ENCODE measurements at regions not wholly inside any gene's neighbourhood (a gene's known extent, or its start where the extent isn't known, plus 50 kb on each side); places are given as distances from the start of the nearest gene placed in this dataset.
"Not testable (repeated sequence)": the region's sequence is repeated elsewhere in the genome, so short reads cannot be mapped to it uniquely, and the experiment has no call there.

DNA sequence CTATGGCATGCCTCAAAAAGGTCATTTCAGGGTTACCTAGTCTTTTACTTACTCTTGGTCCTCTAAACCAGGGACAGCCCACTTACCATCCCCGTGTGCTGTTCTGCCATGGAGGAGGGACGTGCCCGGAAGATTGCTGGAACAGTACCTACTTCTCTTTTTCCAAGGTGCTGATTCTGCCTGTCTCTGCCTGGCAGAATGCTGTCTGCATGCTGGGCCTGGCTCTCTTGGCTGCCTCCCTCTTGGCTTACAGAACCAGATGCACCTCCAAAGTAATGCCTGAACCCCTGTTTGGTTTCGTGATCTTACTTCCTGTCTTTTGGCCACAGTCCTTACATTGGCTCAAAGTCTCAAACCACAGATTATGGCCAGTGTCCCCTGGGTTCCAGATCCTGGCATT, 120.7 kb upstream of the NT5E start:
- no peak for DNase-seq
- no peaks in the 10 kb centered on the region for H3K4me1 ChIP-seq
- H3K27me3 ChIP-seq, result no peaks in the 10 kb centered on the region
- H3K4me3 ChIP-seq, result no peak overlapping the region
- H3K9me3 ChIP-seq (replicated peaks), result no peaks in the 10 kb centered on the region
- no peaks in the 10 kb centered on the region for H3K36me3 ChIP-seq
- H3K27ac ChIP-seq, result no peak overlapping the region

DNA sequence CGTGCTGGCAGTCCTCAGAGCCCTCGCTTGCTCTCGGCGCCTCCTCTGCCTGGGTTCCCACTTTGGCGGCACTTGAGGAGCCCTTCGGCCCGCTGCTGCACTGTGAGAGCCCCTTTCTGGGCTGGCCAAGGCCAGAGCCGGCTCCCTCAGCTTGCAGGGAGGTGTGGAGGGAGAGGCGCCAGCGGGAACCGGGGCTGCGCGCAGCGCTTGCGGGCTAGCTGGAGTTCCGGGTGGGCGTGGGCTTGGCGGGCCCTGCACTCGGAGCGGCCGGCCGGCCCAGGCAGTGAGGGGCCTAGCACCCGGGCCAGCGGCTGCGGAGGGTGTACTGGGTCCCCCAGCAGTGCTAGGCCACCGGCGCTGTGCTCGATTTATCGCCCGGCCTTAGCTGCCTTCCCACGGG, 124.1 kb upstream of the NT5E start:
- not testable (repeated sequence) for H3K4me3 ChIP-seq; H3K27ac ChIP-seq; H3K4me1 ChIP-seq; H3K27me3 ChIP-seq; H3K9me3 ChIP-seq (replicated peaks); DNase-seq; H3K36me3 ChIP-seq

DNA sequence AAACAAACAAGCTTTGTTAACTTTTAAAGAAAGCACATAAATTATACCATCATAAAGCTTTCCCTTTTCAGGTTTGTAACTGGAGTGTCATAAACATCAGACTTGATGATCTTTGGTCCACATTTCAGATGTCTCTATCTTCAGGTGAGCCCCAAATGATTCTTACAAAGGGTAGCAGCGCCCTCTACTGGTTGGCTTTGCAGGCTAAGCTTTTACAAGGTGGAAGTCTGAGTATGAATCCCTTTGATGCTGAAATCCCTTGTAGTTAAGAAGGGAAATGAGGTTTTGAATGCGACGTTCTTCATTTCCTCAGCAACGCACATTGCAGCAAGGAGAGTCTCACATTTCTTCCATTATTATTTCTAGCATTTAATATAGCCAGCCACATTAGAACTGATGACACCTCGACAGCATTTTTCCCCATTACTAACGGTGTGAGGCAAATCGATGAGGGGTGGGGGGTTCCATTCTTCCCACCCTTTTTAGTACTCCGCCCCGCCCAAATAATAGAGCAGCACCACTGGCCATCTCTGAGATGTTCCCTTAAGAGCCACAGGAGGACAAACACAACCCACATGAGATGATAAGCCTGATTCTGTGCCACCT, 126.3 kb upstream of the NT5E start:
- H3K9me3 ChIP-seq (replicated peaks), result no peaks in the 10 kb centered on the region
- peak; percentile 59 to 82 for DNase-seq
- no peaks in the 10 kb centered on the region for H3K27me3 ChIP-seq
- no peaks in the 10 kb centered on the region for H3K36me3 ChIP-seq
- H3K4me3 ChIP-seq, result no peak overlapping the region
- H3K4me1 ChIP-seq, result no peaks in the 10 kb centered on the region
- H3K27ac ChIP-seq, result no peak overlapping the region

GRCh38 chr6:85322446-85323105, 127.3 kb upstream of the NT5E start:
- Histone ChIP-seq H3K4me3 (no peak overlapping the region), H3K27ac (no peak overlapping the region), H3K4me1 (no peaks in the 10 kb centered on the region)

GRCh38 chr6:85321906-85322305, 128.0 kb upstream of the NT5E start:
- DNase-seq, result peak; percentile 53 to 66
- Histone ChIP-seq H3K27ac (no peak overlapping the region), H3K4me1 (no peaks in the 10 kb centered on the region), H3K27me3 (no peaks in the 10 kb centered on the region), H3K36me3 (no peaks in the 10 kb centered on the region), H3K4me3 (no peak overlapping the region), H3K9me3 (replicated peaks) (no peaks in the 10 kb centered on the region)

More at GRCh38 chr6:85322446-85323105, 127.3 kb upstream of the NT5E start:
- H3K27me3 ChIP-seq, result no peaks in the 10 kb centered on the region
- no peaks in the 10 kb centered on the region for H3K9me3 ChIP-seq (replicated peaks)
- DNase-seq, result no peak
- H3K36me3 ChIP-seq, result no peaks in the 10 kb centered on the region

DNA sequence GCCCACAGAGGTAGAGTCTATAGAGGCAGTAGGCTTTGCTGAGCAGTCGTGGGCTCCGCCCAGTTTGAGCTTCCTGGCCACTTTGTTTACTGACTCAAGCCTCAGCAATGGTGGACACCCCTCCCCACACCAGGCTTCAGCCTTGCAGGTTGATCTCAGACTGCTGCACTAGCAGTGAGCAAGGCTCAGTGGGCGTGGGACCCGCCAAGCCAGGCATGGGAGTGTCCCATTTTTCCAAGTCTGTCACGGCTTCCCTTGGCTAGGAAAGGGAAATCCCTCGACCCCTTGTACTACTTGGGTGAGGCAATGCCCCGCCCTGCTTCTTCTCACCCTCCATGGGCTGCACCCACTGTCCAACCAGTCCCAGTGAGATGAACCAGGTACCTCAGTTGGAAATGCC, 135.3 kb upstream of the NT5E start:
- Histone ChIP-seq H3K27me3 (no peaks in the 10 kb centered on the region), H3K36me3 (no peaks in the 10 kb centered on the region), H3K27ac (no peak overlapping the region), H3K9me3 (replicated peaks) (no peaks in the 10 kb centered on the region), H3K4me1 (no peaks in the 10 kb centered on the region), H3K4me3 (no peak overlapping the region)
- DNase-seq, result no peak

GRCh38 chr6:85300581-85300980, 149.3 kb upstream of the NT5E start:
- no peak for DNase-seq
- H3K4me1 ChIP-seq, result no peaks in the 10 kb centered on the region

DNA sequence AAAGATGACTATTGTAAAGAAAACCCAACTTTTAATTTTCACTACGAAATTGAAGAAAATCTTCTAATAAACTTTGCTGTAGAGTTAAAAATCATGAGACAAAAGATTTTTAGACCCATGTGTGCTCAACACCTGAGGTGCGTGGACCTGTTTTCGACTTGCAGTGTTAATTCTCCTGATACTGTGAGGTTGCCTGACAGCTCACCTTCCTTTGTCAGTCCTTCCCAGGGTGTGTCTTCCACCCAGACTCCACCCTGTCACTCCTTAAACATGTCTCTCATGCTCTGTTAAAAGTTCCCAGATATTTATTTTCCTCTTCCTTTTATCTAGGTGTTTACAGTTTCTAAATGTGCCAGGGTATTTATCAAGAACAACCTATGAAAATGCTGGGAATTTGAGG, 151.3 kb upstream of the NT5E start:
- no peaks in the 10 kb centered on the region for H3K27me3 ChIP-seq
- no peak for DNase-seq

More at GRCh38 chr6:85300581-85300980, 149.3 kb upstream of the NT5E start:
- Histone ChIP-seq H3K9me3 (replicated peaks) (no peaks in the 10 kb centered on the region), H3K27me3 (no peaks in the 10 kb centered on the region), H3K36me3 (no peaks in the 10 kb centered on the region), H3K4me3 (no peak overlapping the region), H3K27ac (no peak overlapping the region)

GRCh38 chr6:85291326-85291725, 158.6 kb upstream of the NT5E start:
- Histone ChIP-seq H3K9me3 (replicated peaks) (no peaks in the 10 kb centered on the region), H3K27me3 (no peaks in the 10 kb centered on the region), H3K36me3 (no peaks in the 10 kb centered on the region), H3K27ac (no peak overlapping the region), H3K4me3 (no peak overlapping the region), H3K4me1 (no peaks in the 10 kb centered on the region)
- DNase-seq, result no peak

More for the DNA sequence above, 151.3 kb upstream of the NT5E start:
- H3K9me3 ChIP-seq (replicated peaks), result no peaks in the 10 kb centered on the region
- H3K4me1 ChIP-seq, result no peaks in the 10 kb centered on the region
- no peak overlapping the region for H3K27ac ChIP-seq
- H3K4me3 ChIP-seq, result no peak overlapping the region
- no peaks in the 10 kb centered on the region for H3K36me3 ChIP-seq

GRCh38 chr6:85287654-85288053, 162.2 kb upstream of the NT5E start:
- Histone ChIP-seq H3K27me3 (no peaks in the 10 kb centered on the region), H3K4me3 (no peak overlapping the region), H3K27ac (no peak overlapping the region), H3K9me3 (replicated peaks) (no peaks in the 10 kb centered on the region), H3K4me1 (no peaks in the 10 kb centered on the region), H3K36me3 (no peaks in the 10 kb centered on the region)
- DNase-seq, result no peak

- no peaks in the 10 kb centered on the region for H3K4me1 ChIP-seq
- H3K9me3 ChIP-seq (replicated peaks), result no peaks in the 10 kb centered on the region
- DNase-seq, result no peak
- H3K27ac ChIP-seq, result no peak overlapping the region
- no peak overlapping the region for H3K4me3 ChIP-seq
- H3K36me3 ChIP-seq, result no peaks in the 10 kb centered on the region
- H3K27me3 ChIP-seq, result no peaks in the 10 kb centered on the region
These were observed 162.7 kb upstream of the NT5E start for GRCh38 chr6:85287158-85287557.

- DNase-seq; H3K27ac ChIP-seq; H3K27me3 ChIP-seq; H3K4me1 ChIP-seq; H3K9me3 ChIP-seq (replicated peaks); H3K4me3 ChIP-seq; H3K36me3 ChIP-seq: not testable (repeated sequence)
These were observed 163.4 kb upstream of the NT5E start for GRCh38 chr6:85286507-85286906.

GRCh38 chr6:85285934-85286333, 163.9 kb upstream of the NT5E start:
- no peaks in the 10 kb centered on the region for H3K9me3 ChIP-seq (replicated peaks)
- no peaks in the 10 kb centered on the region for H3K27me3 ChIP-seq
- no peaks in the 10 kb centered on the region for H3K36me3 ChIP-seq
- H3K4me3 ChIP-seq, result no peak overlapping the region
- no peak for DNase-seq
- H3K4me1 ChIP-seq, result no peaks in the 10 kb centered on the region
- H3K27ac ChIP-seq, result no peak overlapping the region

GRCh38 chr6:85285114-85285513, 164.8 kb upstream of the NT5E start:
- Histone ChIP-seq H3K27ac (no peak overlapping the region), H3K4me3 (no peak overlapping the region), H3K27me3 (no peaks in the 10 kb centered on the region), H3K36me3 (no peaks in the 10 kb centered on the region), H3K9me3 (replicated peaks) (no peaks in the 10 kb centered on the region), H3K4me1 (no peaks in the 10 kb centered on the region)
- DNase-seq, result no peak

GRCh38 chr6:85283436-85283835, 166.4 kb upstream of the NT5E start:
- Histone ChIP-seq H3K4me3 (no peak overlapping the region), H3K9me3 (replicated peaks) (no peaks in the 10 kb centered on the region), H3K36me3 (no peaks in the 10 kb centered on the region), H3K27ac (no peak overlapping the region), H3K27me3 (no peaks in the 10 kb centered on the region), H3K4me1 (no peaks in the 10 kb centered on the region)
- no peak for DNase-seq

- Histone ChIP-seq H3K27me3 (no peaks in the 10 kb centered on the region), H3K36me3 (no peaks in the 10 kb centered on the region), H3K4me1 (no peaks in the 10 kb centered on the region), H3K27ac (no peak overlapping the region), H3K4me3 (no peak overlapping the region), H3K9me3 (replicated peaks) (no peaks in the 10 kb centered on the region)
- no peak for DNase-seq
These were observed 171.3 kb upstream of the NT5E start for GRCh38 chr6:85278466-85279035.

Measured in SJCRH30 (cell line).